Parathyroid adenoma (tissue), 2 donors: ENCODE measurements at regions not wholly inside any gene's neighbourhood (a gene's known extent, or its start where the extent isn't known, plus 50 kb on each side); places are given as distances from the start of the nearest gene placed in this dataset.

Experiments used
- H2AFZ ChIP-seq: fragments of 300-600 bp; sonication (generic); one replicate; pipeline ENCODE4 v1.7.0; 2017; ENCODE audit warnings: antibody characterized with exemption, mild to moderate bottlenecking
- H3K27ac ChIP-seq: fragments of 300-600 bp; sonication (generic); one replicate; pipeline ENCODE4 v1.7.0; 2017
- H3K27me3 ChIP-seq: fragments of 300-600 bp; sonication (generic); one replicate; pipeline ENCODE4 v1.7.0; 2017; ENCODE audit warnings: low read length; ENCODE audit not compliant: control insufficient read depth, insufficient read depth
- H3K36me3 ChIP-seq: fragments of 300-600 bp; sonication (generic); one replicate; pipeline ENCODE4 v1.7.0; 2017; ENCODE audit warnings: low read length; ENCODE audit not compliant: control insufficient read depth, insufficient read depth
- H3K4me1 ChIP-seq: fragments of 300-600 bp; sonication (generic); one replicate; pipeline ENCODE4 v1.7.0; 2017; ENCODE audit warnings: control low read depth
- H3K4me2 ChIP-seq: fragments of 300-600 bp; sonication (generic); one replicate; pipeline ENCODE4 v1.7.0; 2017; ENCODE audit warnings: low read length
- H3K4me3 ChIP-seq: fragments of 300-600 bp; sonication (generic); one replicate; pipeline ENCODE4 v1.7.0; 2017; ENCODE audit warnings: low read depth, low read length
- H3K79me2 ChIP-seq: fragments of 300-600 bp; sonication (generic); one replicate; pipeline ENCODE4 v1.7.0; 2017; ENCODE audit warnings: control low read depth
- H3K9ac ChIP-seq: fragments of 300-600 bp; sonication (generic); one replicate; pipeline ENCODE4 v1.7.0; 2017; ENCODE audit warnings: mild to moderate bottlenecking
- H3K9me3 ChIP-seq: fragments of 300-600 bp; sonication (generic); one replicate; pipeline ENCODE4 v1.7.0; 2017; ENCODE audit warnings: low read length; ENCODE audit not compliant: control insufficient read depth
- TF ChIP-seq, protein P1 (sequence below): fragments of 300-600 bp; sonication (generic); IDR thresholded peaks from one replicate; pipeline ENCODE4 v1.7.0; 2017; ENCODE audit warnings: antibody characterized with exemption, mild to moderate bottlenecking
- donor health status: primary hyperparathyroidism.

DNA sequence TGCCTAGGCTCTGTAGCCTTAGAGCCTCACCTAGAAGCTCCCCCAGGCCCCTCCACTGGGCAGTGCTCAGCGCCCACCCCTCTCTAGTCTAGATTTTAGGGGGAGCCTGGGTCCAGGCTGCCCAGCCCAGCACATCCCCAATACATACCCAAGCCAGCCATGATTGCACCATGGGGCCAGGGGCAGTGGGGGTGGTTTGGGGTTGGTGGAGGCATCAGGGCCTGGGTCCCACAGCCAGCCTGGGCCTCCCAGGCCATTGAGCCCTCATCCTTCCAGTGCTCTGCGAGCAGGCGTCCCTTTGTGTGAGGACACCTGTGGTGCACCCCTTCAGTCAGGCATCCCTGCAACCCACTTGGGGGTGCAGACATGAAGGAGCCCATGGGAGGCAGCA is 76.9 kb upstream of the RET start:
- no peaks in the 10 kb centered on the region for H3K36me3 ChIP-seq
- no peaks in the 10 kb centered on the region for H3K4me1 ChIP-seq
- no peak overlapping the region for H3K4me2 ChIP-seq
- H3K4me3 ChIP-seq: no peak overlapping the region
- no peaks in the 10 kb centered on the region for H3K79me2 ChIP-seq
- TF ChIP-seq, protein P1, sequence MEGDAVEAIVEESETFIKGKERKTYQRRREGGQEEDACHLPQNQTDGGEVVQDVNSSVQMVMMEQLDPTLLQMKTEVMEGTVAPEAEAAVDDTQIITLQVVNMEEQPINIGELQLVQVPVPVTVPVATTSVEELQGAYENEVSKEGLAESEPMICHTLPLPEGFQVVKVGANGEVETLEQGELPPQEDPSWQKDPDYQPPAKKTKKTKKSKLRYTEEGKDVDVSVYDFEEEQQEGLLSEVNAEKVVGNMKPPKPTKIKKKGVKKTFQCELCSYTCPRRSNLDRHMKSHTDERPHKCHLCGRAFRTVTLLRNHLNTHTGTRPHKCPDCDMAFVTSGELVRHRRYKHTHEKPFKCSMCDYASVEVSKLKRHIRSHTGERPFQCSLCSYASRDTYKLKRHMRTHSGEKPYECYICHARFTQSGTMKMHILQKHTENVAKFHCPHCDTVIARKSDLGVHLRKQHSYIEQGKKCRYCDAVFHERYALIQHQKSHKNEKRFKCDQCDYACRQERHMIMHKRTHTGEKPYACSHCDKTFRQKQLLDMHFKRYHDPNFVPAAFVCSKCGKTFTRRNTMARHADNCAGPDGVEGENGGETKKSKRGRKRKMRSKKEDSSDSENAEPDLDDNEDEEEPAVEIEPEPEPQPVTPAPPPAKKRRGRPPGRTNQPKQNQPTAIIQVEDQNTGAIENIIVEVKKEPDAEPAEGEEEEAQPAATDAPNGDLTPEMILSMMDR: no peak
- H3K27me3 ChIP-seq: no peaks in the 10 kb centered on the region
- H2AFZ ChIP-seq: no peak overlapping the region
- H3K27ac ChIP-seq: no peak overlapping the region
- no peaks in the 10 kb centered on the region for H3K9me3 ChIP-seq
- no peak overlapping the region for H3K9ac ChIP-seq

GRCh38 chr10:43000651-43001426 is 76.0 kb upstream of the RET start:
- Histone ChIP-seq H3K27ac (no peak overlapping the region), H3K4me3 (no peak overlapping the region), H3K4me1 (no peaks in the 10 kb centered on the region), H3K27me3 (no peaks in the 10 kb centered on the region), H2AFZ (no peak overlapping the region), H3K36me3 (no peaks in the 10 kb centered on the region), H3K4me2 (no peak overlapping the region), H3K9me3 (no peaks in the 10 kb centered on the region), H3K79me2 (no peaks in the 10 kb centered on the region), H3K9ac (no peak overlapping the region)
- TF ChIP-seq, protein P1: no peak

DNA sequence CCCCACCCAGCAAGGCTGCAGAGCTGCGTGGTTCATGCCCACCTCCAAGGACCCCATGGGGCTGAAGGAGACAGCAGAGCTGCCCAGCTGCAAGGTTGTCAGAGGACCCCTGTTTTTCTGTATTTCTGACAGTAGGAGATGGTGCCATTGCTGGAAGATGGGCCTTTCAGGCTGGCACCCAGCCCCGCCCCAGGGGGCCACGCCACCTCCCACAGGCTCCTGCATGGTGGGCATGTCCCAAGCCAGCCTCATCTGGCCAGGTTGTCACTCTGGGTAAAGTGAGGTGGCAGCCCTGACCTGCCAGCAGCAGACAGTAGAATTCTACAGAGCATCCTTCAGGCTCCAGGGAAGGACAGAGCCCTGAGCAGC is 75.5 kb upstream of the RET start:
- no peak overlapping the region for H2AFZ ChIP-seq
- no peaks in the 10 kb centered on the region for H3K36me3 ChIP-seq
- TF ChIP-seq, protein P1: no peak
- H3K9me3 ChIP-seq: no peaks in the 10 kb centered on the region
- H3K9ac ChIP-seq: no peak overlapping the region
- no peaks in the 10 kb centered on the region for H3K4me1 ChIP-seq
- no peaks in the 10 kb centered on the region for H3K27me3 ChIP-seq
- H3K79me2 ChIP-seq: no peaks in the 10 kb centered on the region
- no peak overlapping the region for H3K4me3 ChIP-seq
- no peak overlapping the region for H3K4me2 ChIP-seq
- H3K27ac ChIP-seq: no peak overlapping the region

GRCh38 chr10:43002596-43002995 is 74.3 kb upstream of the RET start:
- Histone ChIP-seq H3K36me3 (no peaks in the 10 kb centered on the region), H3K9ac (no peak overlapping the region), H3K27ac (no peak overlapping the region), H3K79me2 (no peaks in the 10 kb centered on the region), H3K4me1 (no peaks in the 10 kb centered on the region), H3K9me3 (no peaks in the 10 kb centered on the region), H3K4me2 (no peak overlapping the region), H3K4me3 (no peak overlapping the region), H2AFZ (no peak overlapping the region), H3K27me3 (no peaks in the 10 kb centered on the region)
- TF ChIP-seq, protein P1: no peak

GRCh38 chr10:43006490-43006889 is 70.4 kb upstream of the RET start:
- Histone ChIP-seq H3K4me1 (no peaks in the 10 kb centered on the region), H3K4me3 (no peak overlapping the region), H3K36me3 (no peaks in the 10 kb centered on the region), H3K79me2 (no peaks in the 10 kb centered on the region), H2AFZ (no peak overlapping the region), H3K27ac (no peak overlapping the region), H3K9me3 (no peaks in the 10 kb centered on the region), H3K4me2 (no peak overlapping the region), H3K27me3 (no peaks in the 10 kb centered on the region), H3K9ac (no peak overlapping the region)
- TF ChIP-seq, protein P1: no peak
